ENCODE measurements at regions not wholly inside any gene's neighbourhood (a gene's known extent, or its start where the extent isn't known, plus 50 kb on each side); places are given as distances from the start of the nearest gene placed in this dataset.
"Not testable (repeated sequence)": the region's sequence is repeated elsewhere in the genome, so short reads cannot be mapped to it uniquely, and the experiment has no call there.

- no peaks in the 10 kb centered on the region for H3K9me3 ChIP-seq
- H3K27me3 Mint-ChIP-seq (ENCODE audit: insufficient read depth, unreplicated experiment): no peaks in the 10 kb centered on the region
- BruUV-seq (replicated peaks): no TSS peak
- H3K4me3 ChIP-seq (ENCODE audit: low read depth, low read length): no peak overlapping the region
- DNase-seq: no peak
- H3K27me3 ChIP-seq (replicated peaks; ENCODE audit: control insufficient read depth, insufficient read depth, low read length): no peaks in the 10 kb centered on the region
- no peaks in the 10 kb centered on the region for H3K4me1 ChIP-seq
- H3K4me1 Mint-ChIP-seq (ENCODE audit: low read depth, unreplicated experiment): no peaks in the 10 kb centered on the region
- H3K9me3 Mint-ChIP-seq (ENCODE audit: unreplicated experiment): peaks cover 24% of the 10 kb centered on the region
- TF ChIP-seq, protein P1, sequence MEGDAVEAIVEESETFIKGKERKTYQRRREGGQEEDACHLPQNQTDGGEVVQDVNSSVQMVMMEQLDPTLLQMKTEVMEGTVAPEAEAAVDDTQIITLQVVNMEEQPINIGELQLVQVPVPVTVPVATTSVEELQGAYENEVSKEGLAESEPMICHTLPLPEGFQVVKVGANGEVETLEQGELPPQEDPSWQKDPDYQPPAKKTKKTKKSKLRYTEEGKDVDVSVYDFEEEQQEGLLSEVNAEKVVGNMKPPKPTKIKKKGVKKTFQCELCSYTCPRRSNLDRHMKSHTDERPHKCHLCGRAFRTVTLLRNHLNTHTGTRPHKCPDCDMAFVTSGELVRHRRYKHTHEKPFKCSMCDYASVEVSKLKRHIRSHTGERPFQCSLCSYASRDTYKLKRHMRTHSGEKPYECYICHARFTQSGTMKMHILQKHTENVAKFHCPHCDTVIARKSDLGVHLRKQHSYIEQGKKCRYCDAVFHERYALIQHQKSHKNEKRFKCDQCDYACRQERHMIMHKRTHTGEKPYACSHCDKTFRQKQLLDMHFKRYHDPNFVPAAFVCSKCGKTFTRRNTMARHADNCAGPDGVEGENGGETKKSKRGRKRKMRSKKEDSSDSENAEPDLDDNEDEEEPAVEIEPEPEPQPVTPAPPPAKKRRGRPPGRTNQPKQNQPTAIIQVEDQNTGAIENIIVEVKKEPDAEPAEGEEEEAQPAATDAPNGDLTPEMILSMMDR (IDR thresholded peaks at IDR 0.05; ENCODE audit: insufficient read depth in 1 of 2, low read depth in 1 of 2, low read length in 1 of 2, severe bottlenecking in 1 of 2, unreplicated experiment in 1 of 2): no peak
- no peaks in the 10 kb centered on the region for H3K36me3 ChIP-seq (ENCODE audit: control insufficient read depth, insufficient read depth, low read length)
- ChIA-PET POLR2A (no interaction called here), CTCF (no interaction called here)
- H3K4me3 Mint-ChIP-seq (ENCODE audit: unreplicated experiment): no peak overlapping the region
- no peaks in the 10 kb centered on the region for H3K36me3 Mint-ChIP-seq (ENCODE audit: insufficient read depth, unreplicated experiment)
- no peak overlapping the region for H3K27ac Mint-ChIP-seq (ENCODE audit: unreplicated experiment)
- intact Hi-C loops (cut with micrococcal nuclease; ENCODE audit: unreplicated experiment): no loop called here
Measured at GRCh38 chr21:28174006-28174405, 818.7 kb downstream of the LTN1 start.

GRCh38 chr21:28172376-28172775, 820.3 kb downstream of the LTN1 start:
- BruUV-seq (replicated peaks): no TSS peak
- DNase-seq: no peak
- ChIA-PET POLR2A (no interaction called here), CTCF (no interaction called here)
- H3K27me3 Mint-ChIP-seq (ENCODE audit: insufficient read depth, unreplicated experiment): no peaks in the 10 kb centered on the region
- H3K4me1 Mint-ChIP-seq (ENCODE audit: low read depth, unreplicated experiment): no peaks in the 10 kb centered on the region
- no peak overlapping the region for H3K4me3 ChIP-seq (ENCODE audit: low read depth, low read length)
- H3K36me3 ChIP-seq (ENCODE audit: control insufficient read depth, insufficient read depth, low read length): no peaks in the 10 kb centered on the region
- H3K9me3 ChIP-seq: no peaks in the 10 kb centered on the region
- no peaks in the 10 kb centered on the region for H3K36me3 Mint-ChIP-seq (ENCODE audit: insufficient read depth, unreplicated experiment)
- no peak overlapping the region for H3K4me3 Mint-ChIP-seq (ENCODE audit: unreplicated experiment)
- H3K27ac Mint-ChIP-seq (ENCODE audit: unreplicated experiment): no peak overlapping the region
- intact Hi-C loops (cut with micrococcal nuclease; ENCODE audit: unreplicated experiment): no loop called here
- TF ChIP-seq, protein P1 (IDR thresholded peaks at IDR 0.05; ENCODE audit: insufficient read depth in 1 of 2, low read depth in 1 of 2, low read length in 1 of 2, severe bottlenecking in 1 of 2, unreplicated experiment in 1 of 2): no peak
- H3K27me3 ChIP-seq (replicated peaks; ENCODE audit: control insufficient read depth, insufficient read depth, low read length): no peaks in the 10 kb centered on the region
- no peaks in the 10 kb centered on the region for H3K4me1 ChIP-seq
- peaks cover 23% of the 10 kb centered on the region for H3K9me3 Mint-ChIP-seq (ENCODE audit: unreplicated experiment)

DNA sequence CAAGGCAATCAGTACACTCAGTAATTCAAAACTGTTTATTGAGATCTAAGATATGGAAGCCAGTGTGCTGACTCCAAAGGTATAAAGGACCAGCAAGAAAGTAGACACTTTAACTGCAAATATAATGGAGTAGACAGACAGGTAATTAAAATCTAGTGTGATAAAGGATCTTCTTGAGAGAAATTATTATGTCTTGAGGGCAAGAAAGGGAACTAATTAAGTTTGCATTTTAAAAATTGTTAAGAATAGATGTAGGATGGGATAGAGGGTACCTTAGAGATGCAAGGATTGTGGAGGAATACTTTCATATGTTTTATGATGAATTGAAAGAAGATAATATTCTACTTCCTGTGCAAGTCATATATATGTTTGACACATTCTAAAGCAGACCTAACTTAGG, 825.3 kb downstream of the LTN1 start:
- TF ChIP-seq, protein P1 (IDR thresholded peaks at IDR 0.05; ENCODE audit: insufficient read depth in 1 of 2, low read depth in 1 of 2, low read length in 1 of 2, severe bottlenecking in 1 of 2, unreplicated experiment in 1 of 2): no peak
- H3K27ac Mint-ChIP-seq (ENCODE audit: unreplicated experiment): no peak overlapping the region
- H3K27me3 Mint-ChIP-seq (ENCODE audit: insufficient read depth, unreplicated experiment): no peaks in the 10 kb centered on the region
- no peak overlapping the region for H3K4me3 Mint-ChIP-seq (ENCODE audit: unreplicated experiment)
- no TSS peak for BruUV-seq (replicated peaks)
- no peaks in the 10 kb centered on the region for H3K9me3 ChIP-seq
- CTCF ChIA-PET: no interaction called here
- POLR2A ChIA-PET: no interaction called here
- no peaks in the 10 kb centered on the region for H3K36me3 ChIP-seq (ENCODE audit: control insufficient read depth, insufficient read depth, low read length)
- H3K4me1 ChIP-seq: no peaks in the 10 kb centered on the region
- peaks cover 10% of the 10 kb centered on the region for H3K9me3 Mint-ChIP-seq (ENCODE audit: unreplicated experiment)
- no peak overlapping the region for H3K4me3 ChIP-seq (ENCODE audit: low read depth, low read length)
- no peak for DNase-seq
- no peaks in the 10 kb centered on the region for H3K4me1 Mint-ChIP-seq (ENCODE audit: low read depth, unreplicated experiment)
- no peaks in the 10 kb centered on the region for H3K27me3 ChIP-seq (replicated peaks; ENCODE audit: control insufficient read depth, insufficient read depth, low read length)
- intact Hi-C loops (cut with micrococcal nuclease; ENCODE audit: unreplicated experiment): no loop called here
- no peaks in the 10 kb centered on the region for H3K36me3 Mint-ChIP-seq (ENCODE audit: insufficient read depth, unreplicated experiment)

GRCh38 chr21:28164519-28164918, 828.2 kb downstream of the LTN1 start:
- BruUV-seq (replicated peaks); H3K4me3 ChIP-seq (ENCODE audit: low read depth, low read length); POLR2A ChIA-PET; H3K36me3 Mint-ChIP-seq (ENCODE audit: insufficient read depth, unreplicated experiment); H3K4me1 Mint-ChIP-seq (ENCODE audit: low read depth, unreplicated experiment); H3K27me3 Mint-ChIP-seq (ENCODE audit: insufficient read depth, unreplicated experiment); H3K36me3 ChIP-seq (ENCODE audit: control insufficient read depth, insufficient read depth, low read length); H3K27me3 ChIP-seq (replicated peaks; ENCODE audit: control insufficient read depth, insufficient read depth, low read length); H3K27ac Mint-ChIP-seq (ENCODE audit: unreplicated experiment); DNase-seq; H3K4me1 ChIP-seq; intact Hi-C loops (cut with micrococcal nuclease; ENCODE audit: unreplicated experiment); H3K9me3 ChIP-seq; CTCF ChIA-PET; H3K4me3 Mint-ChIP-seq (ENCODE audit: unreplicated experiment): not testable (repeated sequence)
- peaks cover 20% of the 10 kb centered on the region for H3K9me3 Mint-ChIP-seq (ENCODE audit: unreplicated experiment)

DNA sequence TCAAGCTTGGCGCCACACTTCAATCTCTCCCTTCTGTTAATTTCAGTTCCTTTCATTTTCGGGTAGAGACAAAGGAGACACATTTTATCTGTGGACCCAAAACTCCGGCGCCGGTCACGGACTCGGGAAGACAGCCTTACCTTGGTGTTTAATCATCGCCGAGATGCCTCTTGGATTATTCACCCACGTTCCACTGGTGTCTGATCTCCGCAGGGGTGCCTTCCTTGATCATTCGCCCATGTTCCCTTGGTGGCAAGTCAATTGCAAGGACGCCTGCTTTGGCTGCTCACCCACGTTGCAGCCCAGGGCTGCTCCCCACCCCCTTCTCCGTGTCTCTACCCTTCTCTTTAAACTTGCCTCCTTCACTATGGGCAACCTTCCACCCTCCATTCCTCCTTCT, 830.6 kb downstream of the LTN1 start:
- POLR2A ChIA-PET; H3K27me3 Mint-ChIP-seq (ENCODE audit: insufficient read depth, unreplicated experiment); BruUV-seq (replicated peaks); H3K36me3 ChIP-seq (ENCODE audit: control insufficient read depth, insufficient read depth, low read length); H3K4me1 Mint-ChIP-seq (ENCODE audit: low read depth, unreplicated experiment); DNase-seq; H3K27ac Mint-ChIP-seq (ENCODE audit: unreplicated experiment); H3K9me3 ChIP-seq; H3K4me3 Mint-ChIP-seq (ENCODE audit: unreplicated experiment); H3K4me1 ChIP-seq; H3K4me3 ChIP-seq (ENCODE audit: low read depth, low read length); H3K27me3 ChIP-seq (replicated peaks; ENCODE audit: control insufficient read depth, insufficient read depth, low read length); CTCF ChIA-PET; H3K36me3 Mint-ChIP-seq (ENCODE audit: insufficient read depth, unreplicated experiment); intact Hi-C loops (cut with micrococcal nuclease; ENCODE audit: unreplicated experiment): not testable (repeated sequence)
- peaks cover 20% of the 10 kb centered on the region for H3K9me3 Mint-ChIP-seq (ENCODE audit: unreplicated experiment)

Data from Caco-2 (cell line).